Panc1 (cell line): ENCODE measurements at regions not wholly inside any gene's neighbourhood (a gene's known extent, or its start where the extent isn't known, plus 50 kb on each side); places are given as distances from the start of the nearest gene placed in this dataset.

Experiments
- CTCF ChIP-seq: fragments of 450-650 bp; IDR thresholded peaks from 2 replicates; pipeline ENCODE4 v1.5.1; 2017; ENCODE audit warnings: mild to moderate bottlenecking
- SIN3A ChIP-seq: IDR thresholded peaks from 2 replicates; pipeline ENCODE4 v1.6.1; 2012; ENCODE audit warnings: low read depth, mild to moderate bottlenecking, low read length, moderate library complexity, borderline replicate concordance; ENCODE audit not compliant: insufficient read depth

GRCh38 chr16:31819386-31819785 lies 54.2 kb upstream of the ZNF267 start:
- TF ChIP-seq SIN3A (no peak), CTCF (no peak)
